NCI-H748 (cell line): ENCODE measurements at regions not wholly inside any gene's neighbourhood (a gene's known extent, or its start where the extent isn't known, plus 50 kb on each side); places are given as distances from the start of the nearest gene placed in this dataset.

Experiments
- DNase-seq: peaks from one replicate; lab custom pipeline; 2025; ENCODE audit not compliant: unreplicated experiment; lab: John Stamatoyannopoulos, UW

GRCh38 chr1:56418151-56418631 is 161.2 kb downstream of the PLPP3 start:
- DNase-seq = no peak

GRCh38 chr1:56417646-56418045 is 161.7 kb downstream of the PLPP3 start:
- DNase-seq = no peak

- DNase-seq = no peak
Measured at GRCh38 chr1:56416495-56416894, 162.9 kb downstream of the PLPP3 start.

GRCh38 chr1:56415720-56416119 is 163.6 kb downstream of the PLPP3 start:
- DNase-seq = no peak

GRCh38 chr1:56415258-56415657 is 164.1 kb downstream of the PLPP3 start:
- no peak for DNase-seq

- peak; percentile 96 for DNase-seq
Measured at GRCh38 chr1:56414728-56415224, 164.6 kb downstream of the PLPP3 start.

GRCh38 chr1:56413671-56414199 is 165.6 kb downstream of the PLPP3 start:
- DNase-seq = no peak

- DNase-seq = no peak
Measured at GRCh38 chr1:56411484-56412180, 167.7 kb downstream of the PLPP3 start.

- DNase-seq = no peak
Measured at GRCh38 chr1:56411021-56411420, 168.3 kb downstream of the PLPP3 start.

GRCh38 chr1:56410405-56410804 is 169.0 kb downstream of the PLPP3 start:
- no peak for DNase-seq

GRCh38 chr1:56409112-56409691 is 170.2 kb downstream of the PLPP3 start:
- DNase-seq = peak; percentile 26

- no peak for DNase-seq
Measured at GRCh38 chr1:56406821-56407220, 172.5 kb downstream of the PLPP3 start.

GRCh38 chr1:56404561-56405030 is 174.8 kb downstream of the PLPP3 start:
- no peak for DNase-seq

- no peak for DNase-seq
Measured at GRCh38 chr1:56404066-56404465, 175.3 kb downstream of the PLPP3 start.

- DNase-seq = no peak
Measured at GRCh38 chr1:56403321-56403720, 176.0 kb downstream of the PLPP3 start.

- no peak for DNase-seq
Measured at GRCh38 chr1:56401191-56401590, 178.2 kb downstream of the PLPP3 start.

GRCh38 chr1:56400526-56400925 is 178.8 kb downstream of the PLPP3 start:
- no peak for DNase-seq

GRCh38 chr1:56399795-56400194 is 179.6 kb downstream of the PLPP3 start:
- DNase-seq = no peak

GRCh38 chr1:56399326-56399725 is 180.0 kb downstream of the PLPP3 start:
- DNase-seq = no peak

- DNase-seq = no peak
Measured at GRCh38 chr1:56397811-56398231, 181.5 kb downstream of the PLPP3 start.

- no peak for DNase-seq
Measured at GRCh38 chr1:56397409-56397808, 182.0 kb downstream of the PLPP3 start.

- peak; percentile 69 for DNase-seq
Measured at GRCh38 chr1:56396581-56396980, 182.8 kb downstream of the PLPP3 start.
